GM21423 (cell line): ENCODE measurements at regions not wholly inside any gene's neighbourhood (a gene's known extent, or its start where the extent isn't known, plus 50 kb on each side); places are given as distances from the start of the nearest gene placed in this dataset.

Experiments used
- ATAC-seq: cut with Tn5 transposase; IDR thresholded peaks from one replicate; pipeline ENCODE4 v1.9.1; 2021; ENCODE audit warnings: mild to moderate bottlenecking, moderate library complexity; ENCODE audit not compliant: unreplicated experiment

GRCh38 chr5:6868171-6868570 lies 154.9 kb downstream of the TENT4A start:
- ATAC-seq, result no peak

- ATAC-seq, result no peak
Observed at GRCh38 chr5:6868575-6869215, 155.5 kb downstream of the TENT4A start.

- no peak for ATAC-seq
Observed at GRCh38 chr5:6869677-6870076, 156.4 kb downstream of the TENT4A start.

- no peak for ATAC-seq
Observed at GRCh38 chr5:6872441-6873160, 159.4 kb downstream of the TENT4A start.

- no peak for ATAC-seq
Observed at GRCh38 chr5:6873359-6873758, 160.1 kb downstream of the TENT4A start.

GRCh38 chr5:6875376-6875775 lies 162.1 kb downstream of the TENT4A start:
- no peak for ATAC-seq

- ATAC-seq, result no peak
Observed at GRCh38 chr5:6877986-6878828, 165.0 kb downstream of the TENT4A start.

GRCh38 chr5:6885581-6885980 lies 172.3 kb downstream of the TENT4A start:
- ATAC-seq, result no peak

- no peak for ATAC-seq
Observed at GRCh38 chr5:6886866-6887265, 173.6 kb downstream of the TENT4A start.

GRCh38 chr5:6889030-6889429 lies 175.8 kb downstream of the TENT4A start:
- ATAC-seq, result no peak

- no peak for ATAC-seq
Observed at GRCh38 chr5:6899221-6899620, 186.0 kb downstream of the TENT4A start.

GRCh38 chr5:6900247-6901227 lies 187.3 kb downstream of the TENT4A start:
- ATAC-seq, result no peak

- no peak for ATAC-seq
Observed at GRCh38 chr5:6902094-6902493, 188.9 kb downstream of the TENT4A start.

- ATAC-seq, result no peak
Observed at GRCh38 chr5:6902597-6902996, 189.4 kb downstream of the TENT4A start.

- no peak for ATAC-seq
Observed at GRCh38 chr5:6903934-6904333, 190.7 kb downstream of the TENT4A start.

GRCh38 chr5:6904860-6905259 lies 191.6 kb downstream of the TENT4A start:
- no peak for ATAC-seq

GRCh38 chr5:6905423-6905822 lies 192.2 kb downstream of the TENT4A start:
- no peak for ATAC-seq

- no peak for ATAC-seq
Observed at GRCh38 chr5:6905883-6906282, 192.7 kb downstream of the TENT4A start.

GRCh38 chr5:6907320-6907918 lies 194.2 kb downstream of the TENT4A start:
- no peak for ATAC-seq

- no peak for ATAC-seq
Observed at GRCh38 chr5:6909901-6910300, 196.7 kb downstream of the TENT4A start.
